ENCODE measurements at regions not wholly inside any gene's neighbourhood (a gene's known extent, or its start where the extent isn't known, plus 50 kb on each side); places are given as distances from the start of the nearest gene placed in this dataset.

DNA sequence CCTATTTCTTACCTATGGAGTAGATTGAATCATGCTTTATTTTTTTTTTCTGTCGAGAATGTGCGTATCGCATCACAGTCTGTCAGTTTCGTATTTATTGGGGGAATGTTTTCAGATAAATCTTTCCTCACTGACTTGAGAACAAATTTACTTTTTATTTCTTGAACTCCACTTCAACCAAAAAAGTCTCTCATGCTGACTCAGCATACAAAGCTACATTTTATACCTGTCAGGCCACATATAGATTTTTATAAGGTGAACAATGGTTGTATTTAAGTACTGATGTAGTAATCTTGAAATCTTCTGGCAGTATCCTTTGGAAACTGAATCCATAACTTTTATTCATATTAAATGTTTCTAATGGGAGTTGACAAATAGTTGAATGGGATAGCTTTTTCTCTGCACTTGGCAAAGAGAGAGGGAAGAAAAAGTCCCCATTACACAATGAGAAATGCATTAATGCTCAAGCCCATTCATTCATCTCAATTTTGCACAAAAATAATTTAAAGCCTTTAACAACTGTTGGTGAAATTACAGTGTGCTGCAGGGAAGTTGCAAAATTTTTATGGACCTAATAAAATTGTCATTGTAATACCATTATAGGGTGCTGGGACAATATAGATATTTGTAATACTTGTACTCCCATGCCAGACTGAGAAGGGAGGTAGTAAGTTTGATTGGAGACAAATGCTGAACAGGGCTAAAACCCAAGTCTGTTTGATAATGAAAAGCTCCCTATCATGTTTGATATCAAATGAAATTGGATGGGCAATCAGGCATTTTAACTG lies 367.6 kb downstream of the HLX start:
- TF ChIP-seq TBX2 (CRISPR knock-in tag; IDR thresholded peaks at IDR 0.05; ENCODE audit: borderline replicate concordance) (no peak), ZKSCAN8 (CRISPR knock-in tag; IDR thresholded peaks at IDR 0.05; ENCODE audit: borderline replicate concordance) (no peak), RNF2 (conservative IDR thresholded peaks at IDR 0.05; ENCODE audit: low read depth) (no peak)
- TF ChIP-seq, protein P1, sequence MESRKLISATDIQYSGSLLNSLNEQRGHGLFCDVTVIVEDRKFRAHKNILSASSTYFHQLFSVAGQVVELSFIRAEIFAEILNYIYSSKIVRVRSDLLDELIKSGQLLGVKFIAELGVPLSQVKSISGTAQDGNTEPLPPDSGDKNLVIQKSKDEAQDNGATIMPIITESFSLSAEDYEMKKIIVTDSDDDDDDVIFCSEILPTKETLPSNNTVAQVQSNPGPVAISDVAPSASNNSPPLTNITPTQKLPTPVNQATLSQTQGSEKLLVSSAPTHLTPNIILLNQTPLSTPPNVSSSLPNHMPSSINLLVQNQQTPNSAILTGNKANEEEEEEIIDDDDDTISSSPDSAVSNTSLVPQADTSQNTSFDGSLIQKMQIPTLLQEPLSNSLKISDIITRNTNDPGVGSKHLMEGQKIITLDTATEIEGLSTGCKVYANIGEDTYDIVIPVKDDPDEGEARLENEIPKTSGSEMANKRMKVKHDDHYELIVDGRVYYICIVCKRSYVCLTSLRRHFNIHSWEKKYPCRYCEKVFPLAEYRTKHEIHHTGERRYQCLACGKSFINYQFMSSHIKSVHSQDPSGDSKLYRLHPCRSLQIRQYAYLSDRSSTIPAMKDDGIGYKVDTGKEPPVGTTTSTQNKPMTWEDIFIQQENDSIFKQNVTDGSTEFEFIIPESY (CRISPR knock-in tag; IDR thresholded peaks at IDR 0.05): no peak

All from HepG2 (cell line).